Breast epithelium (tissue), 3 donors: ENCODE measurements at regions not wholly inside any gene's neighbourhood (a gene's known extent, or its start where the extent isn't known, plus 50 kb on each side); places are given as distances from the start of the nearest gene placed in this dataset.

Experiments
- POLR2A ChIP-seq: fragments of 450-650 bp; IDR thresholded peaks from one replicate; pipeline ENCODE4 v1.6.1; 2016; ENCODE audit warnings: antibody characterized with exemption, mild to moderate bottlenecking, moderate library complexity
- POLR2AphosphoS5 ChIP-seq, 3 donors: sonication (generic); formaldehyde crosslinking; IDR thresholded peaks; one replicate each; pipeline ENCODE4 v1.6.1; 2017; ENCODE audit warnings: antibody characterized with exemption in 3 of 3
- TF ChIP-seq, protein P1 (sequence below), 3 donors: fragments of 450-650 bp; IDR thresholded peaks; one replicate each; pipeline ENCODE4 v1.5.1; 2016 to 2017; ENCODE audit warnings: antibody characterized with exemption in 3 of 3, mild to moderate bottlenecking in 3 of 3, moderate library complexity in 3 of 3

DNA sequence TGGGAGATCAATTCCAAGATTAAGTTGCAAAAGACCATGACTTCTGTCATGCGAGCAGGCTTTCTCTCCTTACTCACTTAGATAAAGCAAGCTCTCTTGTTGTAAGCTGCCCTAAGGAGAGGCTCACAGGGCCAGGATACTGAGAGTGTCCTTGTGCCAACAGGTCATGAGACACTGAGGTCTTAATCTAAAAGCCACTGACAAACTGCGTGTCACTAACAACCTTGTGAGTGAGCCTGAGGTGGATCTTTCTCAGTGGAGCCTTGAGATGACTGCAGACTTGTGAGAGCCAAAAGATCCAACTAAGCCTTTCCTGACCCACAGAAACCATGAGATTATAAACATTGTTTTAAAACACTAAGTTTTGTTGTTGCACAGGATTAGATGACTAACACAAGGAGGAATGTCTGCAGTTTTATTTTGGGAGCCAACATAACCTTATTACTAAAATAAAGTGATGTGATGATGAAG lies 170.5 kb downstream of the SLC39A8 start:
- TF ChIP-seq, protein P1, sequence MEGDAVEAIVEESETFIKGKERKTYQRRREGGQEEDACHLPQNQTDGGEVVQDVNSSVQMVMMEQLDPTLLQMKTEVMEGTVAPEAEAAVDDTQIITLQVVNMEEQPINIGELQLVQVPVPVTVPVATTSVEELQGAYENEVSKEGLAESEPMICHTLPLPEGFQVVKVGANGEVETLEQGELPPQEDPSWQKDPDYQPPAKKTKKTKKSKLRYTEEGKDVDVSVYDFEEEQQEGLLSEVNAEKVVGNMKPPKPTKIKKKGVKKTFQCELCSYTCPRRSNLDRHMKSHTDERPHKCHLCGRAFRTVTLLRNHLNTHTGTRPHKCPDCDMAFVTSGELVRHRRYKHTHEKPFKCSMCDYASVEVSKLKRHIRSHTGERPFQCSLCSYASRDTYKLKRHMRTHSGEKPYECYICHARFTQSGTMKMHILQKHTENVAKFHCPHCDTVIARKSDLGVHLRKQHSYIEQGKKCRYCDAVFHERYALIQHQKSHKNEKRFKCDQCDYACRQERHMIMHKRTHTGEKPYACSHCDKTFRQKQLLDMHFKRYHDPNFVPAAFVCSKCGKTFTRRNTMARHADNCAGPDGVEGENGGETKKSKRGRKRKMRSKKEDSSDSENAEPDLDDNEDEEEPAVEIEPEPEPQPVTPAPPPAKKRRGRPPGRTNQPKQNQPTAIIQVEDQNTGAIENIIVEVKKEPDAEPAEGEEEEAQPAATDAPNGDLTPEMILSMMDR (IDR thresholded peaks at IDR 0.05) = no peak
- TF ChIP-seq POLR2A = no peak
- no peak for TF ChIP-seq POLR2AphosphoS5 (IDR thresholded peaks at IDR 0.05)
